PC-3 (cell line): ENCODE measurements at regions not wholly inside any gene's neighbourhood (a gene's known extent, or its start where the extent isn't known, plus 50 kb on each side); places are given as distances from the start of the nearest gene placed in this dataset.

ENCODE experiments used
- ATAC-seq: fragments of 200-7000 bp; cut with Tn5 transposase; 2 replicates; pipeline ENCODE4 v1.9.1; 2020; ENCODE audit warnings: mild to moderate bottlenecking, moderate library complexity
- BruUV-seq: library from RNA; stranded (reverse); fragments of 400-500 nt; replicated peaks from 2 replicates; lab custom pipeline; 2021; lab: Mats Ljungman, UMichigan
- CTCF ChIA-PET: fragments of 300-600 bp; sonication (Branson Sonifier 250); formaldehyde crosslinking; loops from one replicate; lab custom pipeline; 2022; ENCODE audit warnings: antibody characterized with exemption; lab: Charles Lee
- POLR2A ChIA-PET: fragments of 300-600 bp; sonication (Branson Sonifier 250); formaldehyde crosslinking; loops from one replicate; lab custom pipeline; 2022; ENCODE audit warnings: antibody characterized with exemption; ENCODE audit not compliant: unreplicated experiment; lab: Charles Lee
- DNase-seq: peaks from one replicate; pipeline ENCODE4 v3.0.0-alpha.2; 2015
- H2AFZ ChIP-seq: fragments of 300-600 bp; sonication (generic); 2 replicates; pipeline ENCODE4 v1.6.0; 2016; ENCODE audit warnings: antibody characterized with exemption, low read length
- H3F3A ChIP-seq: fragments of 300-600 bp; sonication (generic); one replicate; pipeline ENCODE4 v1.6.0; 2017; ENCODE audit warnings: antibody characterized with exemption, low read length, control low read depth, mild to moderate bottlenecking; ENCODE audit not compliant: unreplicated experiment
- H3K27ac ChIP-seq: fragments of 300-600 bp; sonication (generic); 2 replicates; pipeline ENCODE4 v1.5.1; 2016; ENCODE audit warnings: mild to moderate bottlenecking, low read length
- H3K27me3 ChIP-seq: fragments of 300-600 bp; sonication (generic); 2 replicates; pipeline ENCODE4 v1.6.1; 2016; ENCODE audit warnings: low read length, mixed read lengths
- H3K36me3 ChIP-seq: fragments of 300-600 bp; sonication (generic); 2 replicates; pipeline ENCODE4 v1.6.1; 2016; ENCODE audit warnings: low read depth, mixed run types, low read length, mixed read lengths
- H3K4me1 ChIP-seq: fragments of 300-600 bp; sonication (generic); 2 replicates; pipeline ENCODE4 v1.5.1; 2016; ENCODE audit warnings: low read length; ENCODE audit not compliant: insufficient read depth
- H3K4me2 ChIP-seq: fragments of 300-600 bp; sonication (generic); 2 replicates; pipeline ENCODE4 v1.6.0; 2016; ENCODE audit warnings: low read length
- H3K4me3 ChIP-seq: fragments of 300-600 bp; sonication (generic); 2 replicates; pipeline ENCODE4 v1.5.1; 2016; ENCODE audit warnings: mild to moderate bottlenecking, low read length, mixed read lengths
- H3K79me2 ChIP-seq: fragments of 300-600 bp; sonication (generic); 2 replicates; pipeline ENCODE4 v1.6.1; 2017; ENCODE audit warnings: low read length, mixed read lengths
- H3K9ac ChIP-seq: fragments of 300-600 bp; sonication (generic); 2 replicates; pipeline ENCODE4 v1.6.0; 2016; ENCODE audit warnings: mild to moderate bottlenecking, low read length
- H3K9me2 ChIP-seq: fragments of 300-600 bp; sonication (generic); replicated peaks from 2 replicates; pipeline ENCODE4 v1.6.1; 2016; ENCODE audit warnings: mixed run types, low read length, mixed read lengths
- H3K9me3 ChIP-seq: fragments of 300-600 bp; sonication (generic); 2 replicates; pipeline ENCODE4 v1.6.1; 2016; ENCODE audit warnings: low read length, mixed read lengths
- H4K20me1 ChIP-seq: fragments of 300-600 bp; sonication (generic); 2 replicates; pipeline ENCODE4 v1.6.1; 2016; ENCODE audit warnings: low read length, mixed read lengths
- CTCF ChIP-seq: fragments of 300-600 bp; sonication (generic); conservative IDR thresholded peaks from 2 replicates; pipeline ENCODE4 v1.5.1; 2017; ENCODE audit warnings: antibody characterized with exemption, low read depth, mild to moderate bottlenecking, low read length
- EZH2 ChIP-seq: fragments of 300-600 bp; sonication (generic); IDR thresholded peaks from one replicate; pipeline ENCODE4 v1.6.1; 2017; ENCODE audit warnings: antibody characterized with exemption, mild to moderate bottlenecking, low read length; ENCODE audit not compliant: unreplicated experiment
- EZH2phosphoT487 ChIP-seq: fragments of 300-600 bp; sonication (generic); IDR thresholded peaks from 2 replicates; pipeline ENCODE4 v1.6.1; 2018; ENCODE audit warnings: mild to moderate bottlenecking, antibody characterized with exemption, low read length, borderline replicate concordance
- intact Hi-C: fragments of 100-400 bp; cut with micrococcal nuclease; formaldehyde crosslinking; loops from 2 replicates; pipeline ENCODE4 v1.9.0; 2023

DNA sequence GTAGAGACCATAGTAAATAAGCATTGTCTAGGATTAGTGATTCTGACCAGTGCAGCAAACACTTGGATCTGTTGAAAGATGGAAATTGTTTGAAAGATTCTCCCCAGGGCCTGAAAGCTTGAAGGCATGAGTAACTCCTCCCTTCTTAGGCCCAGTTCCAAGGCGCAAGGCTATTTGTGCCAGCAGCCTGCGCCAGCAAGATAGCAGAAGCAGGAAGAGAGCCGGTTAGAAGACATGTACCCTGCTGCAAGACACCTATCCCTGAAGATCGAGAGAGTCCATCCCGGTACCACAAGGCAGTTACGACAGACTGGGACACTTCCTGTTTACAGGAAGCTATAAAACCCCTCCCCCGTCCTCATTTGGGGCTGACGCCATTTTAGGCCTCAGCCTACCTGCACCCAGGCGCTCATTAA is 72.4 kb upstream of the JADE1 start:
- no peaks in the 10 kb centered on the region for H3K36me3 ChIP-seq
- H3K9me2 ChIP-seq: no peaks in the 10 kb centered on the region
- ChIA-PET POLR2A (no interaction called here), CTCF (no interaction called here)
- H3K27me3 ChIP-seq: no peaks in the 10 kb centered on the region
- intact Hi-C loops: no loop called here
- H3K4me3 ChIP-seq: no peak overlapping the region
- H2AFZ ChIP-seq: no peak overlapping the region
- no peaks in the 10 kb centered on the region for H3F3A ChIP-seq
- no peaks in the 10 kb centered on the region for H3K9me3 ChIP-seq
- no peak for DNase-seq
- no peak overlapping the region for H3K27ac ChIP-seq
- TF ChIP-seq EZH2phosphoT487 (no peak), EZH2 (no peak), CTCF (no peak)
- no peaks in the 10 kb centered on the region for H3K79me2 ChIP-seq
- H3K4me1 ChIP-seq: no peaks in the 10 kb centered on the region
- no TSS peak for BruUV-seq
- ATAC-seq: no peak
- no peak overlapping the region for H3K4me2 ChIP-seq
- no peak overlapping the region for H3K9ac ChIP-seq
- H4K20me1 ChIP-seq: no peaks in the 10 kb centered on the region

GRCh38 chr4:128735714-128736113 is 73.8 kb upstream of the JADE1 start:
- H3K36me3 ChIP-seq: no peaks in the 10 kb centered on the region
- H3K9me2 ChIP-seq: no peaks in the 10 kb centered on the region
- no peak overlapping the region for H3K9ac ChIP-seq
- DNase-seq (no peak), ATAC-seq (no peak)
- no peaks in the 10 kb centered on the region for H3K9me3 ChIP-seq
- no peak overlapping the region for H3K4me3 ChIP-seq
- CTCF ChIA-PET: no interaction called here
- H2AFZ ChIP-seq: no peak overlapping the region
- H3K4me1 ChIP-seq: no peaks in the 10 kb centered on the region
- intact Hi-C loops: no loop called here
- TF ChIP-seq EZH2phosphoT487 (no peak), CTCF (no peak), EZH2 (no peak)
- H3K27me3 ChIP-seq: no peaks in the 10 kb centered on the region
- POLR2A ChIA-PET: no interaction called here
- no TSS peak for BruUV-seq
- no peaks in the 10 kb centered on the region for H4K20me1 ChIP-seq
- H3F3A ChIP-seq: no peaks in the 10 kb centered on the region
- no peak overlapping the region for H3K27ac ChIP-seq
- H3K4me2 ChIP-seq: no peak overlapping the region
- H3K79me2 ChIP-seq: no peaks in the 10 kb centered on the region

DNA sequence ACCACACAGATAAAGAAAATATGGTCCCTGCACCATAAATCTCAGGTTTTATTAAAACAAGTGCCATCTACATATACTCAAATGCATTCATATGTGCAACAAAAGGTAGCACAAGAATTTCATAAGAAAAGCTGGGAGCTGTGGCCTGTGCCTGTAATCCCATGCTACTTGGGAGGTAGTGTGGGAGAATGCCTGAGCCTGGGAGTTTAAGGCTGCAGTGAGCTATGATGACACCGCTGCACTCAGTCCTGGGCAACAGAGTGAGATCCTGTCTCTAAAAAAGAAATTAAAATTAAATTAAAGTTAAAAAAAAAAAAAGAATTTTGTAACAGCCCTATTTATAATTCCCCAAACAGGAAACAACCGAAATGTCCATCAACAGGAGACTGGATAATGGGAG is 81.3 kb upstream of the JADE1 start:
- Histone ChIP-seq H3K4me1 (no peaks in the 10 kb centered on the region), H3K4me3 (no peak overlapping the region), H3K9me2 (no peaks in the 10 kb centered on the region), H3K9me3 (no peaks in the 10 kb centered on the region), H3K79me2 (no peaks in the 10 kb centered on the region), H3K27me3 (no peaks in the 10 kb centered on the region), H4K20me1 (no peaks in the 10 kb centered on the region), H3K27ac (no peak overlapping the region), H3K9ac (no peak overlapping the region), H3K36me3 (no peaks in the 10 kb centered on the region), H3K4me2 (no peak overlapping the region), H3F3A (no peaks in the 10 kb centered on the region), H2AFZ (no peak overlapping the region)
- no peak for TF ChIP-seq EZH2
- TF ChIP-seq EZH2phosphoT487: no peak
- no peak for TF ChIP-seq CTCF
- CTCF ChIA-PET: no interaction called here
- ATAC-seq: no peak
- intact Hi-C loops: no loop called here
- POLR2A ChIA-PET: no interaction called here
- DNase-seq: no peak
- BruUV-seq: no TSS peak
